Lower leg skin (tissue), 4 donors: ENCODE measurements at regions not wholly inside any gene's neighbourhood (a gene's known extent, or its start where the extent isn't known, plus 50 kb on each side); places are given as distances from the start of the nearest gene placed in this dataset.

Experiments
- DNase-seq, 2 donors: peaks; one replicate each; pipeline ENCODE4 v3.0.0-alpha.2; 2019; ENCODE audit warnings: low spot score in 2 of 2
- H3K4me3 ChIP-seq: fragments of 200-600 bp; sonication (generic); 2 replicates; pipeline ENCODE4 v1.5.1; 2017; ENCODE audit warnings: mild to moderate bottlenecking, low read depth; ENCODE audit not compliant: poor library complexity, severe bottlenecking
- POLR2A ChIP-seq, 2 donors: fragments of 450-650 bp; IDR thresholded peaks; one replicate each; pipeline ENCODE4 v1.6.1; 2016 to 2017; ENCODE audit warnings: antibody characterized with exemption in 2 of 2, mild to moderate bottlenecking in 1 of 2, moderate library complexity in 1 of 2
- WGBS, 2 donors: methylation state at CpG; one replicate each; pipeline ENCODE4 v1.1.5; 2018; 5-methylcytosine and 5-hydroxymethylcytosine counted together
- intact Hi-C: fragments of 100-400 bp; cut with DNase I; formaldehyde crosslinking; loops from one replicate; pipeline ENCODE4 v1.15.0; 2023; ENCODE audit warnings: low total_unique reads
- TF ChIP-seq, protein P1 (sequence below), 3 donors: fragments of 450-650 bp; IDR thresholded peaks; one replicate each; pipeline ENCODE4 v1.5.1; 2016; ENCODE audit warnings: antibody characterized with exemption in 3 of 3, mild to moderate bottlenecking in 3 of 3, moderate library complexity in 2 of 3

DNA sequence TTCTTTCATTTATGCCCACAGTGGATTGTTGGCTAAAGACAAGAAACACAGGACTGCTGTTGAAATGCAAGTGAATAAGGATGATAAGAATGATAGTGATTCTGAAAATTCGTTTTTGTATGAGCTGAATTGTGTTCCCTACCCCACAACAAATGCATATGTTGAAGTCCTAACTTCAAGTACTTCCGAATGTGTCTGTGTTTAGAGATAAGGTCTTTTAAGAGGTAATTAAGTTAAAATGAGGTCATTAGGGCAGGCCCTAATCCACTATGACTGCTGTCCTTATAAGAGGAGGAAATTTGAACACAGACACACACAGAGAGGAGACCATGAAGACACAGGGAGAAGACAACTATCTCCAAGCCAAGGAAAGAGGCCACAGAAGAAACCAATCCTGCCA lies 126.6 kb upstream of the ACSL4 start:
- H3K4me3 ChIP-seq, result no peak overlapping the region
- intact Hi-C loops, result loop anchor here (10.0 kb wide), 1 partner anchor 145 kb away; no protein-coding TSS in a partner anchor
- DNase-seq, result no peak
- TF ChIP-seq, protein P1, sequence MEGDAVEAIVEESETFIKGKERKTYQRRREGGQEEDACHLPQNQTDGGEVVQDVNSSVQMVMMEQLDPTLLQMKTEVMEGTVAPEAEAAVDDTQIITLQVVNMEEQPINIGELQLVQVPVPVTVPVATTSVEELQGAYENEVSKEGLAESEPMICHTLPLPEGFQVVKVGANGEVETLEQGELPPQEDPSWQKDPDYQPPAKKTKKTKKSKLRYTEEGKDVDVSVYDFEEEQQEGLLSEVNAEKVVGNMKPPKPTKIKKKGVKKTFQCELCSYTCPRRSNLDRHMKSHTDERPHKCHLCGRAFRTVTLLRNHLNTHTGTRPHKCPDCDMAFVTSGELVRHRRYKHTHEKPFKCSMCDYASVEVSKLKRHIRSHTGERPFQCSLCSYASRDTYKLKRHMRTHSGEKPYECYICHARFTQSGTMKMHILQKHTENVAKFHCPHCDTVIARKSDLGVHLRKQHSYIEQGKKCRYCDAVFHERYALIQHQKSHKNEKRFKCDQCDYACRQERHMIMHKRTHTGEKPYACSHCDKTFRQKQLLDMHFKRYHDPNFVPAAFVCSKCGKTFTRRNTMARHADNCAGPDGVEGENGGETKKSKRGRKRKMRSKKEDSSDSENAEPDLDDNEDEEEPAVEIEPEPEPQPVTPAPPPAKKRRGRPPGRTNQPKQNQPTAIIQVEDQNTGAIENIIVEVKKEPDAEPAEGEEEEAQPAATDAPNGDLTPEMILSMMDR (IDR thresholded peaks at IDR 0.05), result no peak
- TF ChIP-seq POLR2A (IDR thresholded peaks at IDR 0.05), result no peak
- whole genome bisulfite sequencing, 2 donors, result 63 to 71% methylated on average over 2 of the region's 2 CpGs

- no peak for TF ChIP-seq POLR2A (IDR thresholded peaks at IDR 0.05)
- TF ChIP-seq, protein P1 (IDR thresholded peaks at IDR 0.05), result no peak
Observed at GRCh38 chrX:109862433-109862832, 129.4 kb upstream of the ACSL4 start.

DNA sequence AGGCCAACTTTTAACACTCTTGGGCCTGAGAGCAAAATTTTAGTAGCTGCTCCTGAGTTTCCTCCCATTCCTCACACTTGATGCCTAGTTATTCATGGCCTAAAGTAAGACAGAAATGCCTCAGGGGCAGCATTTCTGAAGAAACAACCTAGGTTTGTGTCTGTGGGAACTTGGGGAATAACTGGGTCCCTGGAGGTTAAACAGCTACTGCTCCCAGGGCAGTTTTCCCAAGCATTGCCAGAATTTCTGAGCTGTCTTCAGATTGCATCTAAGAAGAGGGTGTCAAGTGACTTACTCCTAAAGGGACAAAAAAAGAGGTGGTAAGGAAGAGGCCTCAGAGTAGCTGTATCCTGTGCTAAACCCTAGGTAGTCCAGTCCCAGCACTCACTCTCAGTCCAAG lies 130.8 kb upstream of the ACSL4 start:
- intact Hi-C loops, result no loop called here
- H3K4me3 ChIP-seq, result no peak overlapping the region
- no peak for TF ChIP-seq POLR2A (IDR thresholded peaks at IDR 0.05)
- TF ChIP-seq, protein P1 (IDR thresholded peaks at IDR 0.05), result no peak
- DNase-seq, result no peak

More at GRCh38 chrX:109862433-109862832, 129.4 kb upstream of the ACSL4 start:
- H3K4me3 ChIP-seq, result no peak overlapping the region
- DNase-seq, result no peak
- intact Hi-C loops, result no loop called here
- WGBS, 2 donors, result 22 to 50% methylated on average over 2 of the region's 2 CpGs

DNA sequence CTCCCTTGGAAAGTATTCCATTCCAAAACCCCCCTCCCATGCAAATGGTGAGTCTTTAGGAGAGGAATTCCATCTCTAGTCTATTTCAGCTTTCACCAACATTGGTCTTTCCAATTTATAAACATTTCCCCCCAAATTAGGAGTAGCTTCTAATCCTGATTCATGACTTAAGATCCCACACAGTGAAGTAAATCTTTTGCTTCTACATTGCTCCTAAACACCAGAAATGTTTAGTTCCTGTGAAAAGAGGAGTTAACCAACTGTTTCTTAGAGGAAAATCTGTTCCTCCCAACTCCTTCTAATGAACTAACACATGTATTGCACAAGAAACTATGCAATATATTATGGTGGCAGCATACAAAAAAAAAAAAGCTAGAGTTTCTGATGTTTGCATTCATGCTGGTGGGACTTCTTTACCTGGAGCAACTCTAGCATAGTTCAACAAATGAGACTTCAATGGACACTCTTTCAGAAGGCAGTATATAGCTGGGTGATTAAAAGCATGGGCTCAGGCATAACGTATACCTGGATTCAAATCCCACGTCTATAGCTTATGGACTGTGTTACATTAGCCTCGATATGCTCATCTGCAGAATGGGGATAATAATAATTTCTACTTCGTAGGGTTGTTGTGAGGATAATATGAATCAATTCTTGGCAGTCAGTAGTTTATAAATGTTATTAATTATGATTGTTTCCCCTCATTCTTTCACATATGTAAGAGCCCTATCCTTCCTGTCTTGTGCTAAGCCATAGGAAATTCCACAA lies 131.6 kb upstream of the TMEM164 start:
- intact Hi-C loops, result no loop called here
- DNase-seq, result no peak
- 69 to 80% methylated on average over 4 of the region's 4 CpGs for WGBS, 2 donors
- H3K4me3 ChIP-seq, result no peak overlapping the region
- no peak for TF ChIP-seq POLR2A (IDR thresholded peaks at IDR 0.05)
- TF ChIP-seq, protein P1 (IDR thresholded peaks at IDR 0.05), result no peak

GRCh38 chrX:109872021-109872732 lies 130.7 kb upstream of the TMEM164 start:
- DNase-seq, result no peak
- intact Hi-C loops, result no loop called here
- no peak for TF ChIP-seq POLR2A (IDR thresholded peaks at IDR 0.05)
- TF ChIP-seq, protein P1 (IDR thresholded peaks at IDR 0.05), result no peak
- no peak overlapping the region for H3K4me3 ChIP-seq
- WGBS, 2 donors, result 41 to 43% methylated on average over 4 of the region's 4 CpGs
